ENCODE measurements at regions not wholly inside any gene's neighbourhood (a gene's known extent, or its start where the extent isn't known, plus 50 kb on each side); places are given as distances from the start of the nearest gene placed in this dataset.

GRCh38 chrX:38856670-38857265 is 55.5 kb downstream of the MID1IP1 start:
- DNase-seq: no peak

GRCh38 chrX:38857736-38858523 is 56.7 kb downstream of the MID1IP1 start:
- no peak for DNase-seq

GRCh38 chrX:38859602-38860001 is 58.3 kb downstream of the MID1IP1 start:
- no peak for DNase-seq

- DNase-seq: no peak
Measured at GRCh38 chrX:38860106-38861013, 59.1 kb downstream of the MID1IP1 start.

- no peak for DNase-seq
Measured at GRCh38 chrX:38861489-38861888, 60.2 kb downstream of the MID1IP1 start.

- no peak for DNase-seq
Measured at GRCh38 chrX:38862100-38862499, 60.8 kb downstream of the MID1IP1 start.

GRCh38 chrX:38864165-38864564 is 62.9 kb downstream of the MID1IP1 start:
- DNase-seq: no peak

- no peak for DNase-seq
Measured at GRCh38 chrX:38868321-38868720, 67.1 kb downstream of the MID1IP1 start.

- DNase-seq: no peak
Measured at GRCh38 chrX:38868941-38869401, 67.7 kb downstream of the MID1IP1 start.

- no peak for DNase-seq
Measured at GRCh38 chrX:38870361-38870895, 69.2 kb downstream of the MID1IP1 start.

GRCh38 chrX:38871129-38872029 is 70.1 kb downstream of the MID1IP1 start:
- no peak for DNase-seq

GRCh38 chrX:38877366-38877765 is 76.1 kb downstream of the MID1IP1 start:
- DNase-seq: no peak

- DNase-seq: no peak
Measured at GRCh38 chrX:38878641-38879340, 77.5 kb downstream of the MID1IP1 start.

GRCh38 chrX:38879631-38880220 is 78.5 kb downstream of the MID1IP1 start:
- DNase-seq: no peak

- no peak for DNase-seq
Measured at GRCh38 chrX:38880296-38880854, 79.1 kb downstream of the MID1IP1 start.

GRCh38 chrX:38881066-38881465 is 79.8 kb downstream of the MID1IP1 start:
- no peak for DNase-seq

- DNase-seq: no peak
Measured at GRCh38 chrX:38881727-38882126, 80.5 kb downstream of the MID1IP1 start.

- no peak for DNase-seq
Measured at GRCh38 chrX:38882894-38883626, 81.8 kb downstream of the MID1IP1 start.

- DNase-seq: no peak
Measured at GRCh38 chrX:38886112-38886511, 84.9 kb downstream of the MID1IP1 start.

GRCh38 chrX:38887222-38887621 is 86.0 kb downstream of the MID1IP1 start:
- no peak for DNase-seq

Data from NCI-H446 treated with DMSO at 0.1 percent for 48 hours (cell line).